ENCODE measurements at regions not wholly inside any gene's neighbourhood (a gene's known extent, or its start where the extent isn't known, plus 50 kb on each side); places are given as distances from the start of the nearest gene placed in this dataset.

GRCh38 chr2:207469451-207469850 is 60.3 kb upstream of the CREB1 start:
- H3K4me1 ChIP-seq (ENCODE audit: insufficient read depth, low read length), result peaks cover 21% of the 10 kb centered on the region
- no peaks in the 10 kb centered on the region for H3K79me2 ChIP-seq (ENCODE audit: insufficient read depth, low read length)
- H3K9me3 ChIP-seq (ENCODE audit: low read depth, low read length), result no peaks in the 10 kb centered on the region
- no peak overlapping the region for H3K27ac ChIP-seq (ENCODE audit: low read depth, low read length)
- no peaks in the 10 kb centered on the region for H3K36me3 ChIP-seq (ENCODE audit: insufficient read depth, low read length)
- no peak overlapping the region for H3K4me2 ChIP-seq (ENCODE audit: insufficient read depth, low read length)
- no peak overlapping the region for H2AFZ ChIP-seq (ENCODE audit: low read length)
- H3K4me3 ChIP-seq (ENCODE audit: insufficient read depth, low read length), result no peak overlapping the region
- DNase-seq (ENCODE audit: insufficient read length, low spot score, missing footprints), result no peak
- no peaks in the 10 kb centered on the region for H3K27me3 ChIP-seq (ENCODE audit: insufficient read depth, low read length)
- TF ChIP-seq CTCF (IDR thresholded peaks at IDR 0.05; ENCODE audit: extremely low read depth, low read depth, low read length), result no peak
- H4K20me1 ChIP-seq (ENCODE audit: insufficient read depth, low read length), result no peaks in the 10 kb centered on the region

- no peak for DNase-seq (ENCODE audit: insufficient read length, low spot score, missing footprints)
- no peak overlapping the region for H2AFZ ChIP-seq (ENCODE audit: low read length)
- no peak for TF ChIP-seq CTCF (IDR thresholded peaks at IDR 0.05; ENCODE audit: extremely low read depth, low read depth, low read length)
- H3K27ac ChIP-seq (ENCODE audit: low read depth, low read length), result no peak overlapping the region
- H3K9me3 ChIP-seq (ENCODE audit: low read depth, low read length), result no peaks in the 10 kb centered on the region
- H3K4me2 ChIP-seq (ENCODE audit: insufficient read depth, low read length), result no peak overlapping the region
- no peaks in the 10 kb centered on the region for H3K27me3 ChIP-seq (ENCODE audit: insufficient read depth, low read length)
- no peaks in the 10 kb centered on the region for H4K20me1 ChIP-seq (ENCODE audit: insufficient read depth, low read length)
- no peaks in the 10 kb centered on the region for H3K36me3 ChIP-seq (ENCODE audit: insufficient read depth, low read length)
- H3K79me2 ChIP-seq (ENCODE audit: insufficient read depth, low read length), result no peaks in the 10 kb centered on the region
- H3K4me3 ChIP-seq (ENCODE audit: insufficient read depth, low read length), result no peak overlapping the region
- peaks cover 22% of the 10 kb centered on the region for H3K4me1 ChIP-seq (ENCODE audit: insufficient read depth, low read length)
These were observed 59.6 kb upstream of the CREB1 start for GRCh38 chr2:207469943-207470729.

GRCh38 chr2:207471261-207471660 is 58.5 kb upstream of the CREB1 start:
- peaks cover 25% of the 10 kb centered on the region for H3K4me1 ChIP-seq (ENCODE audit: insufficient read depth, low read length)
- no peaks in the 10 kb centered on the region for H3K79me2 ChIP-seq (ENCODE audit: insufficient read depth, low read length)
- no peak for DNase-seq (ENCODE audit: insufficient read length, low spot score, missing footprints)

More at GRCh38 chr2:207471261-207471660, 58.5 kb upstream of the CREB1 start:
- no peak overlapping the region for H2AFZ ChIP-seq (ENCODE audit: low read length)
- no peaks in the 10 kb centered on the region for H4K20me1 ChIP-seq (ENCODE audit: insufficient read depth, low read length)
- no peak overlapping the region for H3K27ac ChIP-seq (ENCODE audit: low read depth, low read length)
- no peak for TF ChIP-seq CTCF (IDR thresholded peaks at IDR 0.05; ENCODE audit: extremely low read depth, low read depth, low read length)
- H3K27me3 ChIP-seq (ENCODE audit: insufficient read depth, low read length), result no peaks in the 10 kb centered on the region
- no peaks in the 10 kb centered on the region for H3K9me3 ChIP-seq (ENCODE audit: low read depth, low read length)
- no peak overlapping the region for H3K4me3 ChIP-seq (ENCODE audit: insufficient read depth, low read length)
- no peak overlapping the region for H3K4me2 ChIP-seq (ENCODE audit: insufficient read depth, low read length)
- no peaks in the 10 kb centered on the region for H3K36me3 ChIP-seq (ENCODE audit: insufficient read depth, low read length)

Measured in osteoblast (primary cell).